Ovary (tissue), 3 donors: ENCODE measurements at regions not wholly inside any gene's neighbourhood (a gene's known extent, or its start where the extent isn't known, plus 50 kb on each side); places are given as distances from the start of the nearest gene placed in this dataset.

Experiments
- POLR2A ChIP-seq: fragments of 450-650 bp; IDR thresholded peaks from one replicate; pipeline ENCODE4 v1.6.1; 2017; ENCODE audit warnings: antibody characterized with exemption, mild to moderate bottlenecking, moderate library complexity
- TF ChIP-seq, protein P1 (sequence below), 3 donors: fragments of 450-650 bp in 2 of 3; fragments of 200-600 bp in 1 of 3; IDR thresholded peaks; one replicate each; pipeline versions ENCODE4 v1.5.1 to v1.8.0; 2016 to 2022; ENCODE audit warnings: antibody characterized with exemption in 3 of 3, mild to moderate bottlenecking in 1 of 3
- donor health status: DM: no; HTN: no; CAD: no.

DNA sequence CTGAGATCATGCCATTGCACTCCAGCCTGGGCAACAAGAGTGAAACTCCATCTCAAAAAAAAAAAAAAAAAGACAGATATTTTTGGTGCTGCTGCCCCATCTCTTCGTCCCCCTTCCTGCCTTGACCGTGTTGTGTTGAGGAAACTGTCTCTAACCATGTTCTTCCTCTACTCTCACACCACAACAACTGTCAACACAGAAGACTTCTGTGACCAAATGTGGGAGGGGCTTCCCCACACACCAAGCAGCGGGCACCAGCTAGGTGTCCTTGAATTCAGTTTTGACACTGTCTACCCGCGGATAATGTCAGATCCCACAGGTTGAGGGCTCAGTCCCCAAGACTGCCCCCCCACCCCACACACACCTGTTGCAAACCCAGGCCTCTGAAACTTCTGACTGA lies 104.7 kb upstream of the BCOR start:
- TF ChIP-seq, protein P1, sequence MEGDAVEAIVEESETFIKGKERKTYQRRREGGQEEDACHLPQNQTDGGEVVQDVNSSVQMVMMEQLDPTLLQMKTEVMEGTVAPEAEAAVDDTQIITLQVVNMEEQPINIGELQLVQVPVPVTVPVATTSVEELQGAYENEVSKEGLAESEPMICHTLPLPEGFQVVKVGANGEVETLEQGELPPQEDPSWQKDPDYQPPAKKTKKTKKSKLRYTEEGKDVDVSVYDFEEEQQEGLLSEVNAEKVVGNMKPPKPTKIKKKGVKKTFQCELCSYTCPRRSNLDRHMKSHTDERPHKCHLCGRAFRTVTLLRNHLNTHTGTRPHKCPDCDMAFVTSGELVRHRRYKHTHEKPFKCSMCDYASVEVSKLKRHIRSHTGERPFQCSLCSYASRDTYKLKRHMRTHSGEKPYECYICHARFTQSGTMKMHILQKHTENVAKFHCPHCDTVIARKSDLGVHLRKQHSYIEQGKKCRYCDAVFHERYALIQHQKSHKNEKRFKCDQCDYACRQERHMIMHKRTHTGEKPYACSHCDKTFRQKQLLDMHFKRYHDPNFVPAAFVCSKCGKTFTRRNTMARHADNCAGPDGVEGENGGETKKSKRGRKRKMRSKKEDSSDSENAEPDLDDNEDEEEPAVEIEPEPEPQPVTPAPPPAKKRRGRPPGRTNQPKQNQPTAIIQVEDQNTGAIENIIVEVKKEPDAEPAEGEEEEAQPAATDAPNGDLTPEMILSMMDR (IDR thresholded peaks at IDR 0.05), result no peak
- no peak for TF ChIP-seq POLR2A
